AG10803 (cell line): ENCODE measurements at regions not wholly inside any gene's neighbourhood (a gene's known extent, or its start where the extent isn't known, plus 50 kb on each side); places are given as distances from the start of the nearest gene placed in this dataset.

Experiments
- DNase-seq: peaks from one replicate; pipeline ENCODE4 v3.0.0; 2010; ENCODE audit warnings: low read depth
- H3K4me3 ChIP-seq: 2 replicates; pipeline ENCODE4 v1.5.1; 2011; ENCODE audit warnings: mild to moderate bottlenecking, low read length, control low read depth
- CTCF ChIP-seq: conservative IDR thresholded peaks from 2 replicates; pipeline ENCODE4 v1.5.1; 2011; ENCODE audit warnings: mild to moderate bottlenecking, low read length, control low read depth, inconsistent platforms

- TF ChIP-seq CTCF, result no peak
- DNase-seq, result peak; percentile 28
- H3K4me3 ChIP-seq, result no peak overlapping the region
Measured at GRCh38 chr9:631596-631995, 209.9 kb upstream of the DMRT1 start.

GRCh38 chr9:633461-633860 lies 208.0 kb upstream of the DMRT1 start:
- TF ChIP-seq CTCF, result no peak
- H3K4me3 ChIP-seq, result no peak overlapping the region
- no peak for DNase-seq

GRCh38 chr9:636931-637591 lies 204.4 kb upstream of the DMRT1 start:
- no peak for DNase-seq
- no peak overlapping the region for H3K4me3 ChIP-seq
- TF ChIP-seq CTCF, result no peak

- no peak for DNase-seq
- no peak for TF ChIP-seq CTCF
- H3K4me3 ChIP-seq, result no peak overlapping the region
Measured at GRCh38 chr9:638152-638551, 203.3 kb upstream of the DMRT1 start.

- H3K4me3 ChIP-seq, result no peak overlapping the region
- DNase-seq, result no peak
- no peak for TF ChIP-seq CTCF
Measured at GRCh38 chr9:642014-642413, 199.5 kb upstream of the DMRT1 start.

- H3K4me3 ChIP-seq, result no peak overlapping the region
Measured at GRCh38 chr9:643966-644365, 197.5 kb upstream of the DMRT1 start.

More at GRCh38 chr9:643966-644365, 197.5 kb upstream of the DMRT1 start:
- TF ChIP-seq CTCF, result no peak
- no peak for DNase-seq
